H9 (cell line): ENCODE measurements at regions not wholly inside any gene's neighbourhood (a gene's known extent, or its start where the extent isn't known, plus 50 kb on each side); places are given as distances from the start of the nearest gene placed in this dataset.

Experiments
- DNase-seq: peaks from one replicate; pipeline ENCODE4 v3.0.0-alpha.2; 2017
- H2AFZ ChIP-seq: one replicate; pipeline ENCODE4 v1.6.1; 2013; ENCODE audit warnings: mild to moderate bottlenecking, low read length, control low read depth, moderate library complexity
- H2AK5ac ChIP-seq: 2 replicates; pipeline ENCODE4 v1.6.1; 2013; ENCODE audit warnings: low read length, control low read depth, mixed read lengths; ENCODE audit not compliant: insufficient read length
- H2BK120ac ChIP-seq: one replicate; pipeline ENCODE4 v1.6.1; 2013; ENCODE audit warnings: low read depth, mild to moderate bottlenecking, low read length, control low read depth, inconsistent platforms; ENCODE audit not compliant: poor library complexity, severe bottlenecking
- H2BK12ac ChIP-seq: 2 replicates; pipeline ENCODE4 v1.6.1; 2013; ENCODE audit warnings: low read length, control low read depth, mixed read lengths, low read depth; ENCODE audit not compliant: insufficient read length
- H2BK15ac ChIP-seq: 2 replicates; pipeline ENCODE4 v1.6.1; 2013; ENCODE audit warnings: low read depth, low read length, control low read depth
- H2BK20ac ChIP-seq: one replicate; pipeline ENCODE4 v1.6.1; 2013; ENCODE audit warnings: low read depth, mild to moderate bottlenecking, low read length, control low read depth, inconsistent platforms; ENCODE audit not compliant: poor library complexity, severe bottlenecking
- H2BK5ac ChIP-seq: 2 replicates; pipeline ENCODE4 v1.6.1; 2013; ENCODE audit warnings: low read length, control low read depth, mixed read lengths; ENCODE audit not compliant: insufficient read length
- H3K14ac ChIP-seq: 2 replicates; pipeline ENCODE4 v1.6.1; 2013; ENCODE audit warnings: low read length, control low read depth; ENCODE audit not compliant: insufficient read depth
- H3K18ac ChIP-seq: 2 replicates; pipeline ENCODE4 v1.6.1; 2013; ENCODE audit warnings: low read depth, mild to moderate bottlenecking, mixed read lengths, low read length, control low read depth; ENCODE audit not compliant: insufficient read length
- H3K23ac ChIP-seq: 2 replicates; pipeline ENCODE4 v1.6.1; 2013; ENCODE audit warnings: low read length, control low read depth, mixed read lengths, low read depth; ENCODE audit not compliant: insufficient read length
- H3K23me2 ChIP-seq: 2 replicates; pipeline ENCODE4 v1.6.1; 2013; ENCODE audit warnings: low read depth, mild to moderate bottlenecking, mixed read lengths, low read length, control low read depth; ENCODE audit not compliant: insufficient read length, poor library complexity, severe bottlenecking
- H3K27ac ChIP-seq: 2 replicates; pipeline ENCODE4 v1.5.1; 2013; ENCODE audit warnings: low read length, control low read depth, mixed read lengths, low read depth; ENCODE audit not compliant: insufficient read length
- H3K27me3 ChIP-seq: 2 replicates; pipeline ENCODE4 v1.6.1; 2013; ENCODE audit warnings: low read length, control low read depth, inconsistent platforms; ENCODE audit not compliant: insufficient read depth
- H3K4ac ChIP-seq: 2 replicates; pipeline ENCODE4 v1.6.1; 2013; ENCODE audit warnings: low read depth, mild to moderate bottlenecking, control low read depth, inconsistent platforms, low read length, moderate library complexity
- H3K4me1 ChIP-seq: 2 replicates; pipeline ENCODE4 v1.6.1; 2013; ENCODE audit warnings: low read length, control low read depth, inconsistent platforms; ENCODE audit not compliant: insufficient read depth
- H3K4me2 ChIP-seq: 2 replicates; pipeline ENCODE4 v1.6.1; 2013; ENCODE audit warnings: low read length, control low read depth, mixed read lengths; ENCODE audit not compliant: insufficient read length, insufficient read depth
- H3K56ac ChIP-seq: 2 replicates; pipeline ENCODE4 v1.6.1; 2013; ENCODE audit warnings: low read depth, mild to moderate bottlenecking, mixed read lengths, low read length, control low read depth; ENCODE audit not compliant: insufficient read length
- H3K79me1 ChIP-seq: 2 replicates; pipeline ENCODE4 v1.6.1; 2013; ENCODE audit warnings: low read depth, mild to moderate bottlenecking, moderate library complexity, low read length, control low read depth, inconsistent platforms; ENCODE audit not compliant: insufficient read depth, poor library complexity, severe bottlenecking
- H3K79me2 ChIP-seq: 2 replicates; pipeline ENCODE4 v1.6.1; 2013; ENCODE audit warnings: low read length, control low read depth, inconsistent platforms; ENCODE audit not compliant: insufficient read depth
- H3K9ac ChIP-seq: 2 replicates; pipeline ENCODE4 v1.6.1; 2013; ENCODE audit warnings: low read length, control low read depth, mixed read lengths; ENCODE audit not compliant: insufficient read length; ENCODE audit errors: extremely low read depth
- H3K9me3 ChIP-seq: one replicate; pipeline ENCODE4 v1.6.1; 2013; ENCODE audit warnings: low read depth, low read length, inconsistent platforms; ENCODE audit not compliant: control insufficient read depth
- H3T11ph ChIP-seq: one replicate; pipeline ENCODE4 v1.6.1; 2013; ENCODE audit warnings: mild to moderate bottlenecking, low read length, control low read depth, inconsistent platforms
- H4K20me1 ChIP-seq: one replicate; pipeline ENCODE4 v1.6.1; 2013; ENCODE audit not compliant: control insufficient read depth, insufficient read length, insufficient read depth
- H4K5ac ChIP-seq: 2 replicates; pipeline ENCODE4 v1.6.1; 2013; ENCODE audit warnings: low read depth, mild to moderate bottlenecking, mixed read lengths, low read length, control low read depth; ENCODE audit not compliant: insufficient read length
- H4K8ac ChIP-seq: replicated peaks from 2 replicates; pipeline ENCODE4 v1.6.1; 2013; ENCODE audit warnings: low read length, control low read depth, mixed read lengths, low read depth; ENCODE audit not compliant: insufficient read length
- H4K91ac ChIP-seq: 2 replicates; pipeline ENCODE4 v1.6.1; 2013; ENCODE audit warnings: low read depth, mild to moderate bottlenecking, moderate library complexity, mixed read lengths, low read length, control low read depth; ENCODE audit not compliant: insufficient read length
- H3K27ac Mint-ChIP-seq, 3 experiments: 2 replicates in 2 of 3; 3 replicates in 1 of 3; pipeline ENCODE4 v1.8.0; 2020 to 2021; ENCODE audit warnings: mixed read lengths in 3 of 3, mild to moderate bottlenecking in 1 of 3, moderate library complexity in 1 of 3
- H3K27me3 Mint-ChIP-seq: 2 replicates; pipeline ENCODE4 v1.8.0; 2021; ENCODE audit warnings: low read depth, mild to moderate bottlenecking, moderate library complexity, mixed read lengths
- H3K36me3 Mint-ChIP-seq, 3 experiments: 2 replicates in 2 of 3; 3 replicates in 1 of 3; pipeline ENCODE4 v1.8.0; 2020 to 2021; ENCODE audit warnings: low read depth in 3 of 3, mixed read lengths in 3 of 3; ENCODE audit not compliant: insufficient read depth in 1 of 3
- H3K4me1 Mint-ChIP-seq, 2 experiments: 2 replicates each; pipeline ENCODE4 v1.8.0; 2020; ENCODE audit warnings: mixed read lengths in 2 of 2
- H3K4me3 Mint-ChIP-seq, 2 experiments: 2 replicates in 1 of 2; 3 replicates in 1 of 2; pipeline ENCODE4 v1.8.0; 2020 to 2021; ENCODE audit warnings: mild to moderate bottlenecking in 2 of 2, mixed read lengths in 2 of 2, moderate library complexity in 1 of 2
- H3K9me3 Mint-ChIP-seq, 2 experiments: 2 replicates in 1 of 2; 3 replicates in 1 of 2; pipeline ENCODE4 v1.8.0; 2020; ENCODE audit warnings: mild to moderate bottlenecking in 2 of 2, mixed read lengths in 2 of 2, moderate library complexity in 1 of 2
- CTCF ChIP-seq: fragments of 200-600 bp; sonication (generic); conservative IDR thresholded peaks from 3 replicates; pipeline ENCODE4 v1.8.0; 2021; ENCODE audit warnings: antibody characterized with exemption, mild to moderate bottlenecking
- WGBS: extraction: QIAGEN DNeasy Blood & Tissue Kit; methylation state at CpG from one replicate; pipeline ENCODE4 v1.1.7; 2013; ENCODE audit warnings: missing lambda C conversion rate, low lambda C conversion rate, mixed read lengths; ENCODE audit not compliant: insufficient read length; ENCODE audit errors: extremely low coverage; 5-methylcytosine and 5-hydroxymethylcytosine counted together

- peaks cover 5 to 9% of the 10 kb centered on the region in 2 experiments for H3K4me1 Mint-ChIP-seq
- no peaks in the 10 kb centered on the region for H3K79me2 ChIP-seq
- no peak overlapping the region for H2BK15ac ChIP-seq
- H2BK5ac ChIP-seq = no peak overlapping the region
- H2BK12ac ChIP-seq = no peak overlapping the region
- no peak overlapping the region for H3K18ac ChIP-seq
- no peaks in the 10 kb centered on the region for H3K27me3 Mint-ChIP-seq
- H3K14ac ChIP-seq = no peak overlapping the region
- H3K4ac ChIP-seq = no peak overlapping the region
- no peaks in the 10 kb centered on the region for H3K9me3 ChIP-seq
- no CpG with 5 or more reads among the region's 3 CpGs for WGBS
- no peak overlapping the region for H2BK120ac ChIP-seq
- H3K4me1 ChIP-seq = no peaks in the 10 kb centered on the region
- H3K27ac Mint-ChIP-seq = no peak overlapping the region; a peak in 1 of 7 replicates
- H4K91ac ChIP-seq = no peak overlapping the region
- no peaks in the 10 kb centered on the region for H3K36me3 Mint-ChIP-seq
- no peak overlapping the region for H3K56ac ChIP-seq
- no peak overlapping the region for H4K5ac ChIP-seq
- no peak overlapping the region for H3K4me2 ChIP-seq
- H3K27me3 ChIP-seq = no peaks in the 10 kb centered on the region
- no peak overlapping the region for H2AFZ ChIP-seq
- H2BK20ac ChIP-seq = no peak overlapping the region
- H3K9ac ChIP-seq = no peak overlapping the region
- no peak for TF ChIP-seq CTCF
- H3K79me1 ChIP-seq = no peaks in the 10 kb centered on the region
- no peak overlapping the region for H2AK5ac ChIP-seq
- DNase-seq = no peak
- no peak overlapping the region for H3K23ac ChIP-seq
- H4K8ac ChIP-seq = no peak overlapping the region
- H3K4me3 Mint-ChIP-seq = no peak overlapping the region
- no peaks in the 10 kb centered on the region for H3K23me2 ChIP-seq
- H3T11ph ChIP-seq = no peak overlapping the region
- H3K9me3 Mint-ChIP-seq = no peaks in the 10 kb centered on the region
- no peaks in the 10 kb centered on the region for H4K20me1 ChIP-seq
- no peak overlapping the region for H3K27ac ChIP-seq
These were observed 419.5 kb downstream of the LRRIQ3 start for GRCh38 chr1:73778471-73778870.
